Astrocyte (in vitro differentiated cells and primary cell): ENCODE measurements at regions not wholly inside any gene's neighbourhood (a gene's known extent, or its start where the extent isn't known, plus 50 kb on each side); places are given as distances from the start of the nearest gene placed in this dataset.

Experiments
- DNase-seq: peaks from one replicate; pipeline ENCODE4 v3.0.0-alpha.2; 2010; ENCODE audit warnings: low read depth
- FAIRE-seq: peaks from 2 replicates; lab custom pipeline; 2011; peaks lifted over from hg19 to GRCh38; lab: Jason Lieb, UNC
- H2AFZ ChIP-seq: 2 replicates; pipeline ENCODE4 v1.6.0; 2012; ENCODE audit warnings: low read depth, low read length, inconsistent platforms
- H3K27ac ChIP-seq: 2 replicates; pipeline ENCODE4 v1.5.1; 2011; ENCODE audit warnings: low read depth, low read length, inconsistent platforms
- H3K27me3 ChIP-seq: 2 replicates; pipeline ENCODE4 v1.6.0; 2011; ENCODE audit warnings: low read length, inconsistent platforms; ENCODE audit not compliant: insufficient read depth
- H3K36me3 ChIP-seq: 2 replicates; pipeline ENCODE4 v1.5.1; 2011; ENCODE audit warnings: low read length, inconsistent platforms; ENCODE audit not compliant: insufficient read depth
- H3K4me1 ChIP-seq: 2 replicates; pipeline ENCODE4 v1.5.1; 2011; ENCODE audit warnings: low read length, inconsistent platforms; ENCODE audit not compliant: insufficient read depth
- H3K4me2 ChIP-seq: 2 replicates; pipeline ENCODE4 v1.6.0; 2012; ENCODE audit warnings: low read length, inconsistent platforms
- H3K4me3 ChIP-seq: 2 replicates; pipeline ENCODE4 v1.5.1; 2011; ENCODE audit warnings: low read depth, mild to moderate bottlenecking, low read length, inconsistent platforms; ENCODE audit not compliant: insufficient read depth
- H3K79me2 ChIP-seq: 2 replicates; pipeline ENCODE4 v1.6.0; 2012; ENCODE audit warnings: mild to moderate bottlenecking, low read length, inconsistent platforms; ENCODE audit not compliant: insufficient read depth
- H3K9ac ChIP-seq: 2 replicates; pipeline ENCODE4 v1.6.0; 2012; ENCODE audit warnings: mild to moderate bottlenecking, low read length, inconsistent platforms
- H3K9me3 ChIP-seq: 2 replicates; pipeline ENCODE4 v1.5.1; 2012; ENCODE audit warnings: low read depth, mild to moderate bottlenecking, low read length, inconsistent platforms; ENCODE audit not compliant: insufficient read depth
- H4K20me1 ChIP-seq: 2 replicates; pipeline ENCODE4 v1.6.0; 2012; ENCODE audit warnings: low read length, inconsistent platforms; ENCODE audit not compliant: insufficient read depth
- H3K27ac Mint-ChIP-seq: one replicate; pipeline ENCODE4 v1.8.0; 2021; ENCODE audit warnings: mild to moderate bottlenecking, mixed read lengths; ENCODE audit not compliant: unreplicated experiment
- H3K27me3 Mint-ChIP-seq: one replicate; pipeline ENCODE4 v1.8.0; 2021; ENCODE audit warnings: low read depth, mixed read lengths; ENCODE audit not compliant: unreplicated experiment
- H3K36me3 Mint-ChIP-seq: one replicate; pipeline ENCODE4 v1.8.0; 2021; ENCODE audit warnings: low read depth, mixed read lengths; ENCODE audit not compliant: unreplicated experiment
- H3K4me1 Mint-ChIP-seq: one replicate; pipeline ENCODE4 v1.8.0; 2021; ENCODE audit warnings: low read depth, mixed read lengths; ENCODE audit not compliant: unreplicated experiment
- H3K4me3 Mint-ChIP-seq: one replicate; pipeline ENCODE4 v1.8.0; 2021; ENCODE audit warnings: mild to moderate bottlenecking, moderate library complexity, mixed read lengths; ENCODE audit not compliant: unreplicated experiment
- H3K9me3 Mint-ChIP-seq: one replicate; pipeline ENCODE4 v1.8.0; 2021; ENCODE audit warnings: mild to moderate bottlenecking, mixed read lengths; ENCODE audit not compliant: unreplicated experiment
- CTCF ChIP-seq: IDR thresholded peaks from 2 replicates; pipeline ENCODE4 v1.5.1; 2011; ENCODE audit warnings: low read depth, mild to moderate bottlenecking, inconsistent platforms, low read length, moderate library complexity; ENCODE audit not compliant: insufficient read depth
- EZH2 ChIP-seq: IDR thresholded peaks from 2 replicates; pipeline ENCODE4 v1.6.1; 2012; ENCODE audit warnings: mild to moderate bottlenecking, low read length, inconsistent platforms; ENCODE audit not compliant: insufficient read depth

- Histone ChIP-seq H3K9me3 (no peaks in the 10 kb centered on the region), H4K20me1 (no peaks in the 10 kb centered on the region), H3K9ac (no peak overlapping the region), H3K4me2 (peak overlapping the region; percentile 49), H3K4me3 (no peak overlapping the region), H3K36me3 (no peaks in the 10 kb centered on the region), H2AFZ (no peak overlapping the region), H3K27ac (no peak overlapping the region), H3K27me3 (no peaks in the 10 kb centered on the region), H3K79me2 (no peaks in the 10 kb centered on the region), H3K4me1 (peaks cover 27% of the 10 kb centered on the region)
- Mint-ChIP-seq H3K4me3 (no peak overlapping the region), H3K36me3 (no peaks in the 10 kb centered on the region), H3K4me1 (peaks cover 17% of the 10 kb centered on the region), H3K27ac (no peak overlapping the region), H3K27me3 (no peaks in the 10 kb centered on the region), H3K9me3 (no peaks in the 10 kb centered on the region)
- TF ChIP-seq CTCF (no peak), EZH2 (no peak)
- FAIRE-seq, result no peak
- no peak for DNase-seq
Observed at GRCh38 chr11:33622806-33623205, 77.8 kb downstream of the C11orf91 start.

GRCh38 chr11:33622186-33622585 lies 78.4 kb downstream of the C11orf91 start:
- Histone ChIP-seq H3K79me2 (no peaks in the 10 kb centered on the region), H2AFZ (no peak overlapping the region), H3K9me3 (no peaks in the 10 kb centered on the region), H3K36me3 (no peaks in the 10 kb centered on the region), H3K27ac (no peak overlapping the region), H3K4me3 (no peak overlapping the region), H3K27me3 (no peaks in the 10 kb centered on the region), H3K4me1 (peaks cover 32% of the 10 kb centered on the region), H3K4me2 (peak overlapping the region; percentile 49), H3K9ac (no peak overlapping the region), H4K20me1 (no peaks in the 10 kb centered on the region)
- H3K27me3 Mint-ChIP-seq, result no peaks in the 10 kb centered on the region
- H3K27ac Mint-ChIP-seq, result no peak overlapping the region
- H3K4me3 Mint-ChIP-seq, result no peak overlapping the region
- H3K9me3 Mint-ChIP-seq, result no peaks in the 10 kb centered on the region
- FAIRE-seq (peak; percentile 34), DNase-seq (peak; percentile 85)
- H3K36me3 Mint-ChIP-seq, result no peaks in the 10 kb centered on the region
- TF ChIP-seq CTCF (no peak), EZH2 (no peak)
- H3K4me1 Mint-ChIP-seq, result peaks cover 17% of the 10 kb centered on the region

- peak overlapping the region; percentile 53 for H3K27ac ChIP-seq
- no peaks in the 10 kb centered on the region for H3K36me3 Mint-ChIP-seq
- peaks cover 18% of the 10 kb centered on the region for H3K4me1 Mint-ChIP-seq
- H3K4me3 ChIP-seq, result no peak overlapping the region
- H3K4me2 ChIP-seq, result peak overlapping the region; percentile 52
- H3K4me1 ChIP-seq, result peaks cover 36% of the 10 kb centered on the region
- peak overlapping the region; percentile 29 for H3K27ac Mint-ChIP-seq
- no peak overlapping the region for H3K4me3 Mint-ChIP-seq
- no peaks in the 10 kb centered on the region for H3K27me3 Mint-ChIP-seq
- no peaks in the 10 kb centered on the region for H3K27me3 ChIP-seq
- H2AFZ ChIP-seq, result no peak overlapping the region
- TF ChIP-seq EZH2 (no peak), CTCF (no peak)
- FAIRE-seq, result no peak
- H3K36me3 ChIP-seq, result no peaks in the 10 kb centered on the region
- H3K9me3 ChIP-seq, result no peaks in the 10 kb centered on the region
- H3K9ac ChIP-seq, result peak overlapping the region; percentile 34
- no peaks in the 10 kb centered on the region for H3K9me3 Mint-ChIP-seq
- no peaks in the 10 kb centered on the region for H3K79me2 ChIP-seq
- DNase-seq, result peak; percentile 80
- H4K20me1 ChIP-seq, result no peaks in the 10 kb centered on the region
Observed at GRCh38 chr11:33620423-33621171, 80.0 kb downstream of the C11orf91 start.
